H9 (cell line): ENCODE measurements at regions not wholly inside any gene's neighbourhood (a gene's known extent, or its start where the extent isn't known, plus 50 kb on each side); places are given as distances from the start of the nearest gene placed in this dataset.

ENCODE experiments used
- DNase-seq: peaks from one replicate; pipeline ENCODE4 v3.0.0-alpha.2; 2017
- H2AFZ ChIP-seq: one replicate; pipeline ENCODE4 v1.6.1; 2013; ENCODE audit warnings: mild to moderate bottlenecking, low read length, control low read depth, moderate library complexity
- H2AK5ac ChIP-seq: 2 replicates; pipeline ENCODE4 v1.6.1; 2013; ENCODE audit warnings: low read length, control low read depth, mixed read lengths; ENCODE audit not compliant: insufficient read length
- H2BK120ac ChIP-seq: one replicate; pipeline ENCODE4 v1.6.1; 2013; ENCODE audit warnings: low read depth, mild to moderate bottlenecking, low read length, control low read depth, inconsistent platforms; ENCODE audit not compliant: poor library complexity, severe bottlenecking
- H2BK12ac ChIP-seq: 2 replicates; pipeline ENCODE4 v1.6.1; 2013; ENCODE audit warnings: low read length, control low read depth, mixed read lengths, low read depth; ENCODE audit not compliant: insufficient read length
- H2BK15ac ChIP-seq: 2 replicates; pipeline ENCODE4 v1.6.1; 2013; ENCODE audit warnings: low read depth, low read length, control low read depth
- H2BK20ac ChIP-seq: one replicate; pipeline ENCODE4 v1.6.1; 2013; ENCODE audit warnings: low read depth, mild to moderate bottlenecking, low read length, control low read depth, inconsistent platforms; ENCODE audit not compliant: poor library complexity, severe bottlenecking
- H2BK5ac ChIP-seq: 2 replicates; pipeline ENCODE4 v1.6.1; 2013; ENCODE audit warnings: low read length, control low read depth, mixed read lengths; ENCODE audit not compliant: insufficient read length
- H3K14ac ChIP-seq: 2 replicates; pipeline ENCODE4 v1.6.1; 2013; ENCODE audit warnings: low read length, control low read depth; ENCODE audit not compliant: insufficient read depth
- H3K18ac ChIP-seq: 2 replicates; pipeline ENCODE4 v1.6.1; 2013; ENCODE audit warnings: low read depth, mild to moderate bottlenecking, mixed read lengths, low read length, control low read depth; ENCODE audit not compliant: insufficient read length
- H3K23ac ChIP-seq: 2 replicates; pipeline ENCODE4 v1.6.1; 2013; ENCODE audit warnings: low read length, control low read depth, mixed read lengths, low read depth; ENCODE audit not compliant: insufficient read length
- H3K23me2 ChIP-seq: 2 replicates; pipeline ENCODE4 v1.6.1; 2013; ENCODE audit warnings: low read depth, mild to moderate bottlenecking, mixed read lengths, low read length, control low read depth; ENCODE audit not compliant: insufficient read length, poor library complexity, severe bottlenecking
- H3K27ac ChIP-seq: 2 replicates; pipeline ENCODE4 v1.5.1; 2013; ENCODE audit warnings: low read length, control low read depth, mixed read lengths, low read depth; ENCODE audit not compliant: insufficient read length
- H3K27me3 ChIP-seq: 2 replicates; pipeline ENCODE4 v1.6.1; 2013; ENCODE audit warnings: low read length, control low read depth, inconsistent platforms; ENCODE audit not compliant: insufficient read depth
- H3K4ac ChIP-seq: 2 replicates; pipeline ENCODE4 v1.6.1; 2013; ENCODE audit warnings: low read depth, mild to moderate bottlenecking, control low read depth, inconsistent platforms, low read length, moderate library complexity
- H3K4me1 ChIP-seq: 2 replicates; pipeline ENCODE4 v1.6.1; 2013; ENCODE audit warnings: low read length, control low read depth, inconsistent platforms; ENCODE audit not compliant: insufficient read depth
- H3K4me2 ChIP-seq: 2 replicates; pipeline ENCODE4 v1.6.1; 2013; ENCODE audit warnings: low read length, control low read depth, mixed read lengths; ENCODE audit not compliant: insufficient read length, insufficient read depth
- H3K56ac ChIP-seq: 2 replicates; pipeline ENCODE4 v1.6.1; 2013; ENCODE audit warnings: low read depth, mild to moderate bottlenecking, mixed read lengths, low read length, control low read depth; ENCODE audit not compliant: insufficient read length
- H3K79me1 ChIP-seq: 2 replicates; pipeline ENCODE4 v1.6.1; 2013; ENCODE audit warnings: low read depth, mild to moderate bottlenecking, moderate library complexity, low read length, control low read depth, inconsistent platforms; ENCODE audit not compliant: insufficient read depth, poor library complexity, severe bottlenecking
- H3K79me2 ChIP-seq: 2 replicates; pipeline ENCODE4 v1.6.1; 2013; ENCODE audit warnings: low read length, control low read depth, inconsistent platforms; ENCODE audit not compliant: insufficient read depth
- H3K9ac ChIP-seq: 2 replicates; pipeline ENCODE4 v1.6.1; 2013; ENCODE audit warnings: low read length, control low read depth, mixed read lengths; ENCODE audit not compliant: insufficient read length; ENCODE audit errors: extremely low read depth
- H3K9me3 ChIP-seq: one replicate; pipeline ENCODE4 v1.6.1; 2013; ENCODE audit warnings: low read depth, low read length, inconsistent platforms; ENCODE audit not compliant: control insufficient read depth
- H3T11ph ChIP-seq: one replicate; pipeline ENCODE4 v1.6.1; 2013; ENCODE audit warnings: mild to moderate bottlenecking, low read length, control low read depth, inconsistent platforms
- H4K20me1 ChIP-seq: one replicate; pipeline ENCODE4 v1.6.1; 2013; ENCODE audit not compliant: control insufficient read depth, insufficient read length, insufficient read depth
- H4K5ac ChIP-seq: 2 replicates; pipeline ENCODE4 v1.6.1; 2013; ENCODE audit warnings: low read depth, mild to moderate bottlenecking, mixed read lengths, low read length, control low read depth; ENCODE audit not compliant: insufficient read length
- H4K8ac ChIP-seq: replicated peaks from 2 replicates; pipeline ENCODE4 v1.6.1; 2013; ENCODE audit warnings: low read length, control low read depth, mixed read lengths, low read depth; ENCODE audit not compliant: insufficient read length
- H4K91ac ChIP-seq: 2 replicates; pipeline ENCODE4 v1.6.1; 2013; ENCODE audit warnings: low read depth, mild to moderate bottlenecking, moderate library complexity, mixed read lengths, low read length, control low read depth; ENCODE audit not compliant: insufficient read length
- H3K27ac Mint-ChIP-seq, 3 experiments: 2 replicates in 2 of 3; 3 replicates in 1 of 3; pipeline ENCODE4 v1.8.0; 2020 to 2021; ENCODE audit warnings: mixed read lengths in 3 of 3, mild to moderate bottlenecking in 1 of 3, moderate library complexity in 1 of 3
- H3K27me3 Mint-ChIP-seq: 2 replicates; pipeline ENCODE4 v1.8.0; 2021; ENCODE audit warnings: low read depth, mild to moderate bottlenecking, moderate library complexity, mixed read lengths
- H3K36me3 Mint-ChIP-seq, 3 experiments: 2 replicates in 2 of 3; 3 replicates in 1 of 3; pipeline ENCODE4 v1.8.0; 2020 to 2021; ENCODE audit warnings: low read depth in 3 of 3, mixed read lengths in 3 of 3; ENCODE audit not compliant: insufficient read depth in 1 of 3
- H3K4me1 Mint-ChIP-seq, 2 experiments: 2 replicates each; pipeline ENCODE4 v1.8.0; 2020; ENCODE audit warnings: mixed read lengths in 2 of 2
- H3K4me3 Mint-ChIP-seq, 2 experiments: 2 replicates in 1 of 2; 3 replicates in 1 of 2; pipeline ENCODE4 v1.8.0; 2020 to 2021; ENCODE audit warnings: mild to moderate bottlenecking in 2 of 2, mixed read lengths in 2 of 2, moderate library complexity in 1 of 2
- H3K9me3 Mint-ChIP-seq, 2 experiments: 2 replicates in 1 of 2; 3 replicates in 1 of 2; pipeline ENCODE4 v1.8.0; 2020; ENCODE audit warnings: mild to moderate bottlenecking in 2 of 2, mixed read lengths in 2 of 2, moderate library complexity in 1 of 2
- WGBS: extraction: QIAGEN DNeasy Blood & Tissue Kit; methylation state at CpG from one replicate; pipeline ENCODE4 v1.1.7; 2013; ENCODE audit warnings: missing lambda C conversion rate, low lambda C conversion rate, mixed read lengths; ENCODE audit not compliant: insufficient read length; ENCODE audit errors: extremely low coverage; 5-methylcytosine and 5-hydroxymethylcytosine counted together
- TF ChIP-seq, protein P1 (sequence below): fragments of 200-600 bp; sonication (generic); conservative IDR thresholded peaks from 3 replicates; pipeline ENCODE4 v1.8.0; 2021; ENCODE audit warnings: antibody characterized with exemption, mild to moderate bottlenecking

DNA sequence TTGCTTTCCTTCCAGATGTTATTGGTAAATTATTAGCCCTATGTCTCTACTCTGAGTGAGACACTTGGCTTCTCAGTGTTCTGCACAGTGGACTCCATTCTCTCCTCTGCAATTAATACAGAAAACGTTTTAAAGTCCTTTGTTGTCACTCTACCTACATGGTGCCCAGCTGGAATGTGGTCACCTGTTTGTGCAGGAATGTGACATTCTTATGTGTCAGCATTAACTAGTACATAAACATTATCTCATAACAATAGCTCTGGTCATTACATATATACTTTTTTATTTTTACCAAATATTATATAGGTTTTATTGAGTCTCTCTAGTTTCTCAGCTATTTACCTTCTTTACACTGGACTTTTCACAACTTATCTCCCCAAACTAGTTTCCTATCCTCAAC, 147.0 kb upstream of the KCNMB2 start:
- Histone ChIP-seq H3K27ac (no peak overlapping the region), H3K56ac (no peak overlapping the region), H2AK5ac (no peak overlapping the region), H3T11ph (no peak overlapping the region), H3K23ac (no peak overlapping the region), H2BK20ac (no peak overlapping the region), H4K8ac (no peak overlapping the region), H3K9ac (no peak overlapping the region), H3K14ac (no peak overlapping the region), H2BK15ac (no peak overlapping the region), H2AFZ (no peak overlapping the region), H4K5ac (no peak overlapping the region), H2BK12ac (no peak overlapping the region), H2BK120ac (no peak overlapping the region), H3K4me2 (no peak overlapping the region), H3K9me3 (no peaks in the 10 kb centered on the region), H3K18ac (no peak overlapping the region), H3K23me2 (no peaks in the 10 kb centered on the region), H2BK5ac (no peak overlapping the region), H3K27me3 (no peaks in the 10 kb centered on the region), H3K4ac (no peak overlapping the region), H3K79me2 (no peaks in the 10 kb centered on the region), H4K20me1 (no peaks in the 10 kb centered on the region), H4K91ac (no peak overlapping the region), H3K4me1 (peaks cover 2% of the 10 kb centered on the region; the same call in 1 of the 2 replicates), H3K79me1 (no peaks in the 10 kb centered on the region)
- TF ChIP-seq, protein P1, sequence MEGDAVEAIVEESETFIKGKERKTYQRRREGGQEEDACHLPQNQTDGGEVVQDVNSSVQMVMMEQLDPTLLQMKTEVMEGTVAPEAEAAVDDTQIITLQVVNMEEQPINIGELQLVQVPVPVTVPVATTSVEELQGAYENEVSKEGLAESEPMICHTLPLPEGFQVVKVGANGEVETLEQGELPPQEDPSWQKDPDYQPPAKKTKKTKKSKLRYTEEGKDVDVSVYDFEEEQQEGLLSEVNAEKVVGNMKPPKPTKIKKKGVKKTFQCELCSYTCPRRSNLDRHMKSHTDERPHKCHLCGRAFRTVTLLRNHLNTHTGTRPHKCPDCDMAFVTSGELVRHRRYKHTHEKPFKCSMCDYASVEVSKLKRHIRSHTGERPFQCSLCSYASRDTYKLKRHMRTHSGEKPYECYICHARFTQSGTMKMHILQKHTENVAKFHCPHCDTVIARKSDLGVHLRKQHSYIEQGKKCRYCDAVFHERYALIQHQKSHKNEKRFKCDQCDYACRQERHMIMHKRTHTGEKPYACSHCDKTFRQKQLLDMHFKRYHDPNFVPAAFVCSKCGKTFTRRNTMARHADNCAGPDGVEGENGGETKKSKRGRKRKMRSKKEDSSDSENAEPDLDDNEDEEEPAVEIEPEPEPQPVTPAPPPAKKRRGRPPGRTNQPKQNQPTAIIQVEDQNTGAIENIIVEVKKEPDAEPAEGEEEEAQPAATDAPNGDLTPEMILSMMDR, result no peak
- Mint-ChIP-seq H3K4me1 (peaks cover 15 to 17% of the 10 kb centered on the region in 2 experiments), H3K27ac (no peak overlapping the region), H3K27me3 (no peaks in the 10 kb centered on the region), H3K36me3 (no peaks in the 10 kb centered on the region), H3K4me3 (no peak overlapping the region), H3K9me3 (no peaks in the 10 kb centered on the region)
- no CpG with 5 or more reads among the region's 1 CpG for WGBS
- DNase-seq, result no peak
